GM12865 (cell line): ENCODE measurements at regions not wholly inside any gene's neighbourhood (a gene's known extent, or its start where the extent isn't known, plus 50 kb on each side); places are given as distances from the start of the nearest gene placed in this dataset.

Experiments
- DNase-seq: peaks from one replicate; pipeline ENCODE4 v3.0.0; 2010; ENCODE audit warnings: low read depth
- H3K4me3 ChIP-seq: 2 replicates; pipeline ENCODE4 v1.5.1; 2011; ENCODE audit warnings: mild to moderate bottlenecking, low read depth, low read length, control low read depth
- CTCF ChIP-seq: IDR thresholded peaks from 2 replicates; pipeline ENCODE4 v1.5.1; 2011; ENCODE audit warnings: low read length, control low read depth, low read depth, inconsistent platforms; ENCODE audit not compliant: insufficient read depth; ENCODE audit errors: missing control alignments

DNA sequence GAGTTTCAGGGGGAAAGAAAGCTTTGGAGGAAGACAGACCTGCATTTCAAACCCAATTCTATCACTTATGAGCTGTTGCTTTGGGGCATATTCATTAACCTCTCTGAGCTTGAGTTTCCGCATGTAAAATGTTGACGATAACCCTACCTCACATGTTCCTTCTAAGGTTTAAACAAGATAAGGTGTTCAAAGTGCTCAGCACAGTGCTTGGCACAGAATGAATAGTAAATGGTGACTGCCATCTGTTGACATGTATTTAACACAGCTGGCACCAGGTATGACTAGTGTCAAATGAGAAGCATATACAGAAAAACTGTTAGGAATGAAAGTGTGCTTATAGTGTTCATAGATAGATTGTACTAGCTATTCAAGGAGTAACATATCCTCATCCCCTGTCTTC, 155.5 kb downstream of the PTGER3 start:
- DNase-seq = no peak
- H3K4me3 ChIP-seq = no peak overlapping the region
- no peak for TF ChIP-seq CTCF

GRCh38 chr1:70892930-70893329, 154.7 kb downstream of the PTGER3 start:
- TF ChIP-seq CTCF = no peak
- no peak overlapping the region for H3K4me3 ChIP-seq
- no peak for DNase-seq

DNA sequence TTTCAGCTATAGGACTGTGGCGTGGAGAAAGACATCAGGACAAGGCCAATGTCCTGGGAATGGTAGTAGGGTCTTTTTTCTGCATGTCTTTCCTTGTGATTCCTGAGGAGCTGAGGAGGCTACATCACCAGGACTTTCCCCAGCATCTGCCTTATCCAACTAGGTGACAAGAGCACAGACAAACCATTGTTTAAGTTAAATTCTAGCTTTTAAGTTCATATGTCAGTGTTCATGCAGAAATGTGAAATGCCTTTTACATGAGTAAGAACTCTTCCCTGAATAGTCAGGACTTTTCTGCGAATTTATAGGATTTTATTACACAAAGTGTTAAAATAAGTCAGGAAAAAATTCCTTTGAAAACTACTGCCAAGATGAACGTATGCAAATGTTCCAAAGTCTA, 154.2 kb downstream of the PTGER3 start:
- TF ChIP-seq CTCF = no peak
- no peak overlapping the region for H3K4me3 ChIP-seq
- DNase-seq = no peak

DNA sequence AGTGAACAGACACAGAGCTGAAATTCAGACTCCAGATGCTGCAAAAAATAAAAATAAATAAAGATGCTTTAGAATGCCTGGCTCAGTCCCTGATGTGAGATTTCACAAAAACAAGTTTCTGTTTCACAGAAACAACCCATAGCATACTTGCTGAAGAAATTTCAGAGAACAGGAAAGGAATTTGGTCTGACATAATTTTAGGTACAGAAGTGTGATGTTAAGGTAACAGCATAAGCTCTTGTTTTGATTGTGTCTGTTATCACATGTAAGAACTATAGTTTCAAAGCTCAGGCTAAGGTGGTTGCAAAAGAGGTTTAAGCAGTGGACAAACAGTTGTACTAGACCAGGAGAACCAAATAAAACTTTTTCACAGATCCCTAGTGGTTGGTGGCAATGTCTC, 152.1 kb downstream of the PTGER3 start:
- no peak for TF ChIP-seq CTCF
- no peak for DNase-seq
- no peak overlapping the region for H3K4me3 ChIP-seq

DNA sequence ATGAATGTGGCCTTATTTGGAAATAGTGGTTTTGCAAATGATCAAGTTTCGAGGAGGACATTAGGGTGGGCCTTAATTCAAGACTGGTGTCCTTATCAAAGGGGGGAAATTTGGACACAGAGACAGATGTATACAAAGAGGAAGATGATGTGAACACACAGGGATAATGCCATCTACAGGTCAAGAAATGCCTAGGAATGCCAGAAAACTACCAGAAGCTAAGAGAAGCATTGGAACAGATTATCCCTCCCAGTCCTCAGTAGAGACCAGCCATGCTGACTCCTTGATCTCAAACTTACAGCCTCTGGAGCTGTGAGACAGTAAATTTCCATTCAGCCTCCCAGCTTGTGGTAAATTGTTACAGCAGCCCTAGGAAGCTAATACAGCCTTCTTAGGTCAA, 151.4 kb downstream of the PTGER3 start:
- H3K4me3 ChIP-seq = no peak overlapping the region
- no peak for DNase-seq
- no peak for TF ChIP-seq CTCF

DNA sequence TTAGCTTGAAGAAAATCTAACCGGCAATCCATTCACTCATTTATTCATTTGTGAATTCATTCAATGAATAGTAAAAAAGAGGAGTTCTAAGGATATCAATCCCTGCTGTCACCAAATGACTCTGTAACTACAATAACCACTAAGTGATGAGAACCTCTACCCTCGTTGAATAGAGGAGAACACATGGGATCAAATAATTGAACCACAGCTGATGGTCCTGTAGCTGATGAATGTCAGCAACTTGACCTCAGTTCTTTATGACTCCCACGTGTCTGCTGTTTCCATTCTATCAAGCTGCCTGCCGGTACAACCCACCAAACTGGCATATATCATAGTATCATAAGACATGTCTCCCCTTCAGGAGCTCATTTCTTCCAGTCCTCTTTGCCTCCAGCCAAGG, 150.3 kb downstream of the PTGER3 start:
- DNase-seq = no peak
- no peak for TF ChIP-seq CTCF
- no peak overlapping the region for H3K4me3 ChIP-seq

GRCh38 chr1:70899735-70900134, 147.9 kb downstream of the PTGER3 start:
- no peak for TF ChIP-seq CTCF
- DNase-seq = no peak
- H3K4me3 ChIP-seq = no peak overlapping the region
